Karpas-422 (cell line): ENCODE measurements at regions not wholly inside any gene's neighbourhood (a gene's known extent, or its start where the extent isn't known, plus 50 kb on each side); places are given as distances from the start of the nearest gene placed in this dataset.

Experiments
- DNase-seq: peaks from one replicate; pipeline ENCODE4 v3.0.0-alpha.2; 2015
- H2AFZ ChIP-seq: fragments of 200-600 bp; sonication (generic); 2 replicates; pipeline ENCODE4 v1.6.1; 2014; ENCODE audit warnings: antibody characterized with exemption, low read length, mixed read lengths
- H3K27ac ChIP-seq: fragments of 200-600 bp; sonication (generic); 2 replicates; pipeline ENCODE4 v1.5.1; 2014; ENCODE audit warnings: mild to moderate bottlenecking, low read length, moderate library complexity
- H3K27me3 ChIP-seq: fragments of 200-600 bp; sonication (generic); 2 replicates; pipeline ENCODE4 v1.6.1; 2014; ENCODE audit warnings: low read length, mixed read lengths
- H3K36me3 ChIP-seq: fragments of 200-600 bp; sonication (generic); 2 replicates; pipeline ENCODE4 v1.6.1; 2014; ENCODE audit warnings: low read length, mixed read lengths; ENCODE audit not compliant: insufficient read depth
- H3K4me1 ChIP-seq: fragments of 200-600 bp; sonication (generic); 2 replicates; pipeline ENCODE4 v1.6.1; 2014; ENCODE audit warnings: mild to moderate bottlenecking, low read length, mixed read lengths
- H3K4me2 ChIP-seq: fragments of 200-600 bp; sonication (generic); 2 replicates; pipeline ENCODE4 v1.6.1; 2014; ENCODE audit warnings: low read length, low read depth, mild to moderate bottlenecking; ENCODE audit not compliant: poor library complexity, severe bottlenecking
- H3K4me3 ChIP-seq: fragments of 200-600 bp; sonication (generic); 2 replicates; pipeline ENCODE4 v1.5.1; 2014; ENCODE audit warnings: mild to moderate bottlenecking, antibody characterized with exemption, low read length, mixed read lengths
- H3K79me2 ChIP-seq: fragments of 200-600 bp; sonication (generic); 2 replicates; pipeline ENCODE4 v1.6.1; 2014; ENCODE audit warnings: mild to moderate bottlenecking, low read length, mixed read lengths
- H3K9ac ChIP-seq: fragments of 200-600 bp; sonication (generic); 2 replicates; pipeline ENCODE4 v1.6.0; 2014; ENCODE audit warnings: low read length
- H3K9me2 ChIP-seq: fragments of 200-600 bp; sonication (generic), shearing (Covaris generic); replicated peaks from 2 replicates; pipeline ENCODE4 v1.6.0; 2014; ENCODE audit warnings: mild to moderate bottlenecking, low read length, moderate library complexity; ENCODE audit not compliant: insufficient read depth
- H3K9me3 ChIP-seq: fragments of 300-700, 200-600 bp; sonication (generic); 2 replicates; pipeline ENCODE4 v1.6.1; 2014; ENCODE audit warnings: low read length, mixed read lengths
- H4K20me1 ChIP-seq: fragments of 200-600 bp; sonication (generic); 2 replicates; pipeline ENCODE4 v1.6.1; 2014; ENCODE audit warnings: mild to moderate bottlenecking, antibody characterized with exemption, low read length, low read depth; ENCODE audit not compliant: insufficient read depth

- no peak overlapping the region for H3K27ac ChIP-seq
- H3K9me2 ChIP-seq, result no peaks in the 10 kb centered on the region
- no peak for DNase-seq
- H3K9ac ChIP-seq, result no peak overlapping the region
- no peak overlapping the region for H2AFZ ChIP-seq
- no peaks in the 10 kb centered on the region for H3K4me1 ChIP-seq
- H3K4me3 ChIP-seq, result no peak overlapping the region
- peaks cover 34% of the 10 kb centered on the region for H3K36me3 ChIP-seq
- no peak overlapping the region for H3K4me2 ChIP-seq
- H3K79me2 ChIP-seq, result peaks cover 4% of the 10 kb centered on the region
- no peaks in the 10 kb centered on the region for H4K20me1 ChIP-seq
- no peaks in the 10 kb centered on the region for H3K9me3 ChIP-seq
- H3K27me3 ChIP-seq, result no peaks in the 10 kb centered on the region
Measured at GRCh38 chr7:149616898-149617297, 119.3 kb upstream of the ZNF746 start.

GRCh38 chr7:149615690-149616270 lies 118.2 kb upstream of the ZNF746 start:
- Histone ChIP-seq H4K20me1 (no peaks in the 10 kb centered on the region), H3K9ac (no peak overlapping the region), H3K9me3 (no peaks in the 10 kb centered on the region), H3K27me3 (no peaks in the 10 kb centered on the region), H3K4me1 (no peaks in the 10 kb centered on the region), H3K79me2 (no peaks in the 10 kb centered on the region), H3K4me2 (no peak overlapping the region), H3K27ac (no peak overlapping the region), H3K4me3 (no peak overlapping the region), H3K36me3 (peaks cover 42% of the 10 kb centered on the region), H3K9me2 (no peaks in the 10 kb centered on the region), H2AFZ (no peak overlapping the region)
- DNase-seq, result no peak

- no peaks in the 10 kb centered on the region for H4K20me1 ChIP-seq
- H3K79me2 ChIP-seq, result no peaks in the 10 kb centered on the region
- H3K9me2 ChIP-seq, result no peaks in the 10 kb centered on the region
- H3K27ac ChIP-seq, result no peak overlapping the region
- H3K9me3 ChIP-seq, result no peaks in the 10 kb centered on the region
- no peak overlapping the region for H2AFZ ChIP-seq
- no peak overlapping the region for H3K4me2 ChIP-seq
- no peak overlapping the region for H3K9ac ChIP-seq
- H3K4me3 ChIP-seq, result no peak overlapping the region
- peaks cover 52% of the 10 kb centered on the region for H3K36me3 ChIP-seq
- no peaks in the 10 kb centered on the region for H3K27me3 ChIP-seq
- H3K4me1 ChIP-seq, result no peaks in the 10 kb centered on the region
- no peak for DNase-seq
Measured at GRCh38 chr7:149610441-149611011, 112.9 kb upstream of the ZNF746 start.

- no peak overlapping the region for H3K4me2 ChIP-seq
- no peaks in the 10 kb centered on the region for H3K79me2 ChIP-seq
- no peak overlapping the region for H3K9ac ChIP-seq
- peaks cover 35% of the 10 kb centered on the region for H3K36me3 ChIP-seq
- no peaks in the 10 kb centered on the region for H3K27me3 ChIP-seq
- no peaks in the 10 kb centered on the region for H3K4me1 ChIP-seq
- H3K27ac ChIP-seq, result no peak overlapping the region
- H3K4me3 ChIP-seq, result no peak overlapping the region
- DNase-seq, result no peak
- H3K9me3 ChIP-seq, result no peaks in the 10 kb centered on the region
- H4K20me1 ChIP-seq, result no peaks in the 10 kb centered on the region
- no peak overlapping the region for H2AFZ ChIP-seq
- H3K9me2 ChIP-seq, result no peaks in the 10 kb centered on the region
Measured at GRCh38 chr7:149608168-149608567, 110.6 kb upstream of the ZNF746 start.

GRCh38 chr7:149607683-149608082 lies 110.1 kb upstream of the ZNF746 start:
- no peak overlapping the region for H3K27ac ChIP-seq
- H3K4me3 ChIP-seq, result no peak overlapping the region
- H3K9me2 ChIP-seq, result no peaks in the 10 kb centered on the region
- no peaks in the 10 kb centered on the region for H3K9me3 ChIP-seq
- H3K4me1 ChIP-seq, result no peaks in the 10 kb centered on the region
- no peaks in the 10 kb centered on the region for H3K79me2 ChIP-seq
- no peak overlapping the region for H2AFZ ChIP-seq
- DNase-seq, result no peak
- no peak overlapping the region for H3K9ac ChIP-seq
- no peaks in the 10 kb centered on the region for H4K20me1 ChIP-seq
- H3K27me3 ChIP-seq, result no peaks in the 10 kb centered on the region
- H3K4me2 ChIP-seq, result no peak overlapping the region
- H3K36me3 ChIP-seq, result peaks cover 30% of the 10 kb centered on the region

- H3K9me2 ChIP-seq, result no peaks in the 10 kb centered on the region
- DNase-seq, result no peak
- no peaks in the 10 kb centered on the region for H4K20me1 ChIP-seq
- no peaks in the 10 kb centered on the region for H3K27me3 ChIP-seq
- no peak overlapping the region for H3K4me3 ChIP-seq
- no peaks in the 10 kb centered on the region for H3K9me3 ChIP-seq
- H3K4me1 ChIP-seq, result no peaks in the 10 kb centered on the region
- H3K9ac ChIP-seq, result no peak overlapping the region
- no peak overlapping the region for H3K4me2 ChIP-seq
- H2AFZ ChIP-seq, result no peak overlapping the region
- H3K27ac ChIP-seq, result no peak overlapping the region
- no peaks in the 10 kb centered on the region for H3K79me2 ChIP-seq
- peaks cover 21% of the 10 kb centered on the region for H3K36me3 ChIP-seq
Measured at GRCh38 chr7:149606826-149607225, 109.2 kb upstream of the ZNF746 start.

GRCh38 chr7:149605696-149606095 lies 108.1 kb upstream of the ZNF746 start:
- H3K4me1 ChIP-seq, result peaks cover under 1% of the 10 kb centered on the region; the same call in 1 of the 2 replicates
- no peak overlapping the region for H3K27ac ChIP-seq
- no peak overlapping the region for H2AFZ ChIP-seq
- no peaks in the 10 kb centered on the region for H4K20me1 ChIP-seq
- H3K36me3 ChIP-seq, result peaks cover 13% of the 10 kb centered on the region
- H3K9ac ChIP-seq, result no peak overlapping the region
- H3K9me3 ChIP-seq, result no peaks in the 10 kb centered on the region
- no peak overlapping the region for H3K4me3 ChIP-seq
- no peaks in the 10 kb centered on the region for H3K27me3 ChIP-seq
- no peak for DNase-seq
- no peak overlapping the region for H3K4me2 ChIP-seq
- no peaks in the 10 kb centered on the region for H3K79me2 ChIP-seq
- H3K9me2 ChIP-seq, result no peaks in the 10 kb centered on the region

GRCh38 chr7:149604521-149604920 lies 106.9 kb upstream of the ZNF746 start:
- Histone ChIP-seq H3K4me2 (no peak overlapping the region), H3K27ac (no peak overlapping the region), H3K4me3 (no peak overlapping the region), H4K20me1 (no peaks in the 10 kb centered on the region), H3K9ac (no peak overlapping the region), H2AFZ (no peak overlapping the region), H3K4me1 (peaks cover 10% of the 10 kb centered on the region), H3K79me2 (no peaks in the 10 kb centered on the region), H3K9me2 (no peaks in the 10 kb centered on the region), H3K27me3 (no peaks in the 10 kb centered on the region), H3K36me3 (peaks cover 7% of the 10 kb centered on the region; the same call in 1 of the 2 replicates), H3K9me3 (no peaks in the 10 kb centered on the region)
- no peak for DNase-seq
